GM21529 (cell line): ENCODE measurements at regions not wholly inside any gene's neighbourhood (a gene's known extent, or its start where the extent isn't known, plus 50 kb on each side); places are given as distances from the start of the nearest gene placed in this dataset.
"Not testable (repeated sequence)": the region's sequence is repeated elsewhere in the genome, so short reads cannot be mapped to it uniquely, and the experiment has no call there.

Experiments used
- ATAC-seq: cut with Tn5 transposase; IDR thresholded peaks from one replicate; pipeline ENCODE4 v1.9.1; 2021; ENCODE audit not compliant: unreplicated experiment

GRCh38 chr12:127083008-127083949, 1183.7 kb upstream of the TMEM132C start:
- peak; percentile 98 for ATAC-seq

DNA sequence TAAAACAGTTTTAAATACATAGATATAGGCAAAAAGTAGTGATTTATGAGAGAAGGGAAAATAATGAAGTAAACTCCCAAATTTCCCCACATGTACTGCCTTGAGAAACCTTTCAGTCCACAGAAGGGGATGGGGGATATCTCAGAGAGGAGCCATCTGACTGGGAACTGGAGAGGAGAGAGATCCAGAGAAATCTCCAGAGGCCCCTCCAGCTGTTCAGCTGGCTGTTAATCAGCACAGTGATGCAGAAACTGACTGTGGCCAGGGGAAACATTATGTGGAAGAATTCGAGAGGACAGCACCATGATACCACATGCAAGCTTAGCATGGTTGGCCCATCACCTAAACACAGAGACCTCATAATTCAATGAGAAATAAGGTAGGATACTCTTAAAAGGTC, 1165.9 kb upstream of the TMEM132C start:
- ATAC-seq: no peak

DNA sequence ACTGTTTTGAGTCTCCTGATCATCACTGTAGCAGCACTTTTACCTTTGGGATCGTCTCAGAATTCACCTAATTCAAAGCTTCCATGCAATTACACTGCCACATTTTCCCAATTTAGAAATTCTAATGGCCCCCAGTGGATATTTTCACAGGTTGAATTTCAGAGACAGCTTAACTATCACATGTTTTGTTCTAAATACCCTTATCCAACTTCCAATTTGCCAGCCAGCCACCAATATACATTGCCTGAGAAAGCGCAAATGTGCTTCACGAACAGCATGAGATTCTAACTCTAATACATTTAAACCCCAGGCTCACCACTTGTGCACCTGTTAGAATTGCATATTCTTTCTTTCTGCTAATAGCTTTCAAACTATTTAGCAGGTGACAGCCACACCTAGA, 1160.9 kb upstream of the TMEM132C start:
- ATAC-seq: no peak

DNA sequence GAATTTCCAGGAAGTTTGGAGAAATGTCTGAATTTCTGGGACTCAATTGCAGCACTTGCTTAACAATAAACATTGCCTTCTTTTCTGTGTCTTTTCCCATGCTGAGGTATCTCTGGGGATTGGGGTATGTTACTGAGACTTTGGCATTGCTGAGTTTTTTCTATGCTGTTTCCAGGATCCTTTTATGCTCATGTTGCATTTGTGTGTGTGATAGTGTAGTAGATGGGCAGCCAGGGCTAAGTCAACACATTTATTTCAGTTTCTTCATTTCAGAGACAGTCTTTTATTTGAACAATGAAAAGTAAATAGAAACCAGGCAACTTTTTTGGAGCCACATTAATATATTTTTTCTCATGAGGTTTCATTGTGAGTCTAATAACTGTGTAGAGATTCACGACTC, 1160.3 kb upstream of the TMEM132C start:
- ATAC-seq: no peak

GRCh38 chr12:127107744-127108143, 1159.2 kb upstream of the TMEM132C start:
- no peak for ATAC-seq

- peak; percentile 90 for ATAC-seq
These were observed 1158.4 kb upstream of the TMEM132C start for GRCh38 chr12:127108360-127109215.

DNA sequence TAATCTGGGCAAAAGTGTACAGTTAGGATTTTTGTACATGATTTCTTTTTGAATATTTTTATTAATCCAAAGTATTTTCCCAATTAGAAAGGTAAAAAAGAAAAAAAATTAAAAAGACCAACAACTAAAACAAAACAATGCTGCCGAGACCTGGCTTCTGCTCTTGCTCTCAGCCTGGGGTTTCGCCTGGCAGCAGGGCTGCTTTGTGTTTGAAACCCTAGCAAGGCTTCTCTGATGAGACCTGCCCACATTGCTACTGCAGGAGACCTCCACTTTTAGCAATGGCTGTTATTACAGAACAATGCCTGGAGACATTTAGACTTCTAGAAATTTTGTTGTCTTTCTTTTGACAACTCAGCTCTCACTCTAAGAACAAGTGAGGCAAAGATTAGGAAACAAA, 1153.0 kb upstream of the TMEM132C start:
- ATAC-seq: no peak

GRCh38 chr12:127115468-127116035, 1151.4 kb upstream of the TMEM132C start:
- no peak for ATAC-seq

DNA sequence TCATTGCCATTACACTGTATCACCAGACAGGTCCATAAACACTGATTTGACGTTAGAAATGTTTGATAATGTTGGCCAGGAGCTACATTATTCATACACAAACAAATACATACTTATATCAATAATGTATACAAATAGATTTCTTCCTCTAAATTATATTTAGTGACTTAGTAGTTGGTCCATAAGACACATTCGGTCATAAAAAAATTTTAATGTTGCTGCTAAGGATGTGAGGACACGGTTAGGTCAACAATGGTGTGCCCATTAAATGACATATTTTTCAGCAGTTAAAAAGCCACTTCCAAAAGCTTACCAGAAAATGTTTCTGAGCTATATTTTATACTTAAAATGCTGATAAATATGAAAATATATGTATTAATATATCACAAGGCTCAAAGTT, 1148.7 kb upstream of the TMEM132C start:
- ATAC-seq: no peak

- ATAC-seq: no peak
These were observed 1147.3 kb upstream of the TMEM132C start for GRCh38 chr12:127119600-127120140.

DNA sequence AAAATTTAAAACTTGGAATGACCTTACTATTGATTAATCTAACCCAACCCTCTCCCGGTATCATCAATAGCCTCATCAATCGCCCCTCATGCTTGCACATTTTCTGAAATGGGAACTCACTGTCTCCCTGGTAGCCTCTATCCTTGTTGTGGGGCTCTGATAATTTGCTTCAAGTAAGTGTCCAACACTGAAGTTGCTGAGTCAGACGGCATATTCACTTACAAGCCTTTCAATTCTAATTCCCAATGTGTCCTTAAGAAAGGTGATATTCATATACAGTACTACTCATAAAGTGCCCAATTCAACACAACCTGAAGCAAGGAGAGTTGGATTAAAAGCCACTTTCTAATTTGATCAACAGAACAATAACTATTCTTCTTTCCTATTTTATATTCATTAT, 1146.1 kb upstream of the TMEM132C start:
- ATAC-seq: no peak

DNA sequence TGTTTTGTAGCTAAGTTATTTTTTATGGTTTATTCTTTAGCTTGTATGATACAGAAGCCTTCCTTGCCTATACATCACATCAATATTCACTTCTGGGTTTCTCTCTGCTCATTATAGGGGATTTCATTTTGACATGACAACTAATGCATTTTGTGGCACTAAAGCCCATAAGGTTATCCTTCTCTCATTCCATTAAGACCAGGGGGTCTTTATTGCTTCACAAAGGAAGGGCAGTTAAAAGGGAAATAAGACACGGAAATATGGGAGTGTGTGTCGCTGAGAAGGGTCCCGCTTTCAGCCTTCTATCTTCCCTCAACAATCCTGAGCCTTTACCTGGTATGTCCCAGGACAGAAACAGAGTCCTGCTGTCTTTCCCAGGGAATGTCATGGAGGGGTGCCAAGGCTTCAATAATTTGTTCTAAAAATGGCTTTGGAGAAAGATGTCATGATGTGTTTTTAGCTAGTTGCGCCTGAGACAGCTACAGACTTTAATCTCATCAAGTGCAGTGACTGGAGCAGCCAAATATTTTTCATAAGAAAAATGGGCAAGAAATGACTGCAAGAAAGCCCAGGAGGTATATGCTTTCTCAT, 1145.4 kb upstream of the TMEM132C start:
- ATAC-seq: no peak

DNA sequence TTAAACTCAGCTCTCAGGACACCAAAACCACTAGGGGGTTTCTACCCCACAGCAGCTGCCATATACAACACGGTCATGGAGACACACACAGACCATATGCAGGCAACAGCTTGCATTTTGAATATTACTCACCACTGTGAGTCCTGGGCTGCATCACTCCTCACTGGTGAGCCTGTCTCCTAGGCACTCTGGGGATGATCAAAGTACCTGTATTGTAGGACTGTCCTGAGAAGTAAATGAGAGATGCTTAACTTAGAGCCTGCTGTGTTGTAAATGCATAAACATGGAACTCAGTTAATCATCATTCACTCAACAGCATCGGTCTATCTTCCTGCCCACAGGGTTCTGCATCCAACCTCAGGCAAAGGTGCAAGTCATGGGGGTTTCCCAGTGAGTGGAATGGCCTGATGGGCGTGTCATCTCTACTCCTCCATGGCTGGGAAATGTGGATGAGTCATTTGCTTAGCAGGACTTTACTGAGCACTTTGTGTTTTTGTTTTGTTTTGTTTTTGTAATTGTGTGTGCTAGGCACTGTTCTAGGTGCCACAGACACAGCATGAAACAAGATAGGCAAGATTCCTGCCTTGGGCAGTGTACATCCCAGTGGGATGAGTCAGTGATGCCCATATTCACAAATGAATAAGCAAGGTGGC, 1141.2 kb upstream of the TMEM132C start:
- ATAC-seq: peak; percentile 86

DNA sequence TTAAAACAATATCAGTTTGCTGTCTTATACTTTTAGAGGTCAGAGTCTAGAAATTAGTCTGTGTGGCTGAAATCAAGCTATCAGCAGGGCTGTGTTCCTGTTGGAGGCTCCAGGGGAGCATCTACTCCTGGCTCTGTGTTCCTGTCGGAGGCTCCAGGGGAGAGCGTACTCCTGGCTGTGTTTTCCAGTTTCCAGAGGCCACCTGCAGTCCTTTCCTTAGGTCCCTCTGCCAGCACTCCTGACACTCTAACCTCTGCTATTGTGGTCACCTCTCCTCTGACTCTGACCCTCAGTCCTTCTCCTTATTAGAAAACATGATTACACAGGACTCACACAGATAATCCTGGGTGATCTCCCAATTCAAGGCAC, 1140.7 kb upstream of the TMEM132C start:
- ATAC-seq: no peak

DNA sequence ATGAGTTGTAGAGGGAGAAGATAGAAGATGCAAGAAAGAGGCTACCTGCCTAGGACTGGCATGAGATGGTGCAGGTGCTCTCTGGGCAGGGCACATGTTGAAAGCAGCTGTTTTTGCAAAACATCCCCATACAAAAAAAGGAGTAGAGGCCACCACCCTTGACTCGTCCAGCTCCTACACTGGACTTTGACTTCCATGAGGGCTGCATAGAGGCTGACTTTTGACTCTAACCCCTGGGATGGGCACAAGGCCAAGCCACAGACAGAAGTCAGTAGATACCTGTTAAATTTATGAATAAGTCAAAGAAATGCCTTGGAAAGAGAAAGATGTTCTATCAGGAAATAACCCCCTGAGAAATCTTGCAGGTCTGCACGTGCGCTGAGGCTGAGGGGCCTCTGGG, 1139.1 kb upstream of the TMEM132C start:
- ATAC-seq: no peak

DNA sequence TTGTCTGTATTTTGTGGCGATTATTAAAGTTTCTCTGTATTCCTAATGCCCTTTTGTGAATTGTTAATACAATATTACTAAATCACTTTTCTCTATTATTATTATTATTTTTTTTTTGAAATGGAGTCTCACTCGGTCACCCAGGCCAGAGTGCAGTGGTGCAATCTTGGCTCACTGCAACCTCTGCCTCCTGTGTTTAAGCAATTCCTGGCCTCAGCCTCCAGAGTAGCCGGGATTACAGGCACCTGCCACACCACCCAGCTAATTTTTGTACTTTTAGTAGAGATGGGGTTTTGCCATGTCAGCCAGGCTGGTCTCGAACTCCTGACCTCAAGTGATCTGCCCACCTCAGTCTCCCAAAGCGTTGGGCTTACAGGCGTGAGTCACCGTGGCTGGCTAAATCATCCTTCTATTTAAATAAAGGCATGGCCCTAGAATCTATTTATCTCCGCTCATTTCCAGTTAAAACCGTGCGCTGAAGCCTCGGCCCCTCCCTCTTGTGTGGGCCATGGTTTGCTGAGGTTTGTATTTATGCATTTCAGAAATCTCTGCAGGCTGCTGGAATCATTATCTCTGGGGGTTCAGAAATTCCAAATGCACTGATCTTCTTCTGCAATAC, 1136.4 kb upstream of the TMEM132C start:
- ATAC-seq: no peak

DNA sequence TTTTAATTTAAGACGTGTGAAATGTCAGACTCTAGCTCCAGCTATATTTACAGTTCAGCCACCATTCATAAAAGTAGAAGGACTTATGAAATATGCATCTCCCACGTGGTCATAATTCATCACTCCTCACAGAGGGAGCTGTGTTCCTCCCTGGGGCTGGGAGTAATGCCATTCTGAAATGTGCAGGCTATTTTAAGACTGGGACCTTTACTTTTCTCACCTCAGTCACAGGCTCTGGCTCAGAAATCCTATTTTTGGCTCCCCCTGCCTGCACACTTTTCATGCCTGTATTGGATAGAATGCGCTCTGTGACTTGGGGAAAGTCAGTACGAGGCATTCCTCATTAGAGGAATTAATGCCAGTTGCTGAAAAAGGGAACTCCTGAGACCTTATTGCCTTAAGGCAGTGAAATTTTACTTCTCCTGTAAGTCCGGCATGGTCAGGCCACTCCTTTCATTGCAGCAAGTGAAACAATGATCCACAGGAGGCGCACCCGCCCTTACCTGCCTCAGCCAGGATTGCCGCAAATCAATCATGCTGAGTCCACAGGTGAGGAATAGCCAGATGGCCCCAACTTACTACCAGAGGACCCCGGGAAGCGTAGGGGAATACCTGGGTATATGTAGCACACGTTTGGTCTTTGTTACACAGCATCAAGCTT, 1133.2 kb upstream of the TMEM132C start:
- ATAC-seq: no peak

DNA sequence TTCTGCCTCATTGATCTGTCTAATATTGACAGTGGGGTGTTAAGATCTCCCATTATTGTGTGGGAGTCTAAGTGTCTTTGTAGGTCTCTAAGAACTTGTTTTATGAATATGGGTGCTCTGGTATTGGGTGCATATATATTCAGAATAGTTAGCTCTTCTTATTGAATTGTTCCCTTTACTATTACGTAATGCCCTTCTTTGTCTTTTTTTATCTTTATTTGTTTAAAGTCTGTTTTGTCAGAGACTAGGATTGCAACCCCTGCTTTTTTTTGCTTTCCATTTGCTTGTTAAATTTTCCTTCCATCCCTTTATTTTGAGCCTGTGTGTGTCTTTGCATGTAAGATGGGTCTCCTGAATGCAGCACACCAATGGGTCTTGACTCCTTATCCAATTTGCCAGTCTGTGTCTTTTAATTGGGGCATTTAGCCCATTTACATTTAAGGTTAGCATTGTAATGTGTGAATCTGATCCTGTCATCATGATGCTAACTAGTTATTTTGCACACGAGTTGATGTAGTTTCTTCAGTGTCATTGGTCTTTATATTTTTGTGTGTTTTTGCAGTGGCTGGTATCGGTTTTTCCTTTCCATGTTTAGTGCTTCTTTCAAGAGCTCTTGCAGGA, 1126.0 kb upstream of the TMEM132C start:
- not testable (repeated sequence) for ATAC-seq

DNA sequence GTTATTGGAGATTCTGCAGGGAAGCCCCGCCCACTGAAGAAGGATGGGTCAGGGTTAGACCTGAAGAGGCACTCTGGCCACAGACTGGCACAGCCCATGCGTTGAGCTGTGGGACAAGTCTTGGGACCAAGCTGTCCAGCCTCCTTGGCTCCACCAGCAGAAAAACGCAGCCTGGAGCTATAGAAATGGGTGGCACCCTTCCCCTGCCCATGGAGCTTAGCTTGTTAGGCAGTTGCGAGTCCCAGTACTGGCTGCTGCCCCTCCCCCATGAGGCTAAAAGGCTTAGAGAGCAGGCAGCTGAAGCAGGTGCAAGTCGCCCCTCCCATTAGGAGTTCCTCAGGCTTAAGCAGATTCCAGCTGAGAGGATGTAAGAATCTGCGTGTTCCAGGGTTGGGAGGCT, 1124.0 kb upstream of the TMEM132C start:
- ATAC-seq: no peak
